ENCODE measurements at regions not wholly inside any gene's neighbourhood (a gene's known extent, or its start where the extent isn't known, plus 50 kb on each side); places are given as distances from the start of the nearest gene placed in this dataset.

- no peaks in the 10 kb centered on the region for H3K36me3 ChIP-seq
- no peaks in the 10 kb centered on the region for H3K27me3 ChIP-seq
- no peak for DNase-seq
- H3K9me3 ChIP-seq = no peaks in the 10 kb centered on the region
- no peak overlapping the region for H3K27ac ChIP-seq
- TF ChIP-seq, protein P1, sequence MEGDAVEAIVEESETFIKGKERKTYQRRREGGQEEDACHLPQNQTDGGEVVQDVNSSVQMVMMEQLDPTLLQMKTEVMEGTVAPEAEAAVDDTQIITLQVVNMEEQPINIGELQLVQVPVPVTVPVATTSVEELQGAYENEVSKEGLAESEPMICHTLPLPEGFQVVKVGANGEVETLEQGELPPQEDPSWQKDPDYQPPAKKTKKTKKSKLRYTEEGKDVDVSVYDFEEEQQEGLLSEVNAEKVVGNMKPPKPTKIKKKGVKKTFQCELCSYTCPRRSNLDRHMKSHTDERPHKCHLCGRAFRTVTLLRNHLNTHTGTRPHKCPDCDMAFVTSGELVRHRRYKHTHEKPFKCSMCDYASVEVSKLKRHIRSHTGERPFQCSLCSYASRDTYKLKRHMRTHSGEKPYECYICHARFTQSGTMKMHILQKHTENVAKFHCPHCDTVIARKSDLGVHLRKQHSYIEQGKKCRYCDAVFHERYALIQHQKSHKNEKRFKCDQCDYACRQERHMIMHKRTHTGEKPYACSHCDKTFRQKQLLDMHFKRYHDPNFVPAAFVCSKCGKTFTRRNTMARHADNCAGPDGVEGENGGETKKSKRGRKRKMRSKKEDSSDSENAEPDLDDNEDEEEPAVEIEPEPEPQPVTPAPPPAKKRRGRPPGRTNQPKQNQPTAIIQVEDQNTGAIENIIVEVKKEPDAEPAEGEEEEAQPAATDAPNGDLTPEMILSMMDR (IDR thresholded peaks at IDR 0.05) = no peak
- TF ChIP-seq POLR2A (IDR thresholded peaks at IDR 0.05) = no peak
- H3K4me3 ChIP-seq = no peak overlapping the region
- H3K4me1 ChIP-seq = no peaks in the 10 kb centered on the region
Measured at GRCh38 chr5:44900273-44900954, 91.7 kb downstream of the MRPS30 start.

- TF ChIP-seq, protein P1 (IDR thresholded peaks at IDR 0.05) = no peak
- TF ChIP-seq POLR2A (IDR thresholded peaks at IDR 0.05) = no peak
- H3K9me3 ChIP-seq = no peaks in the 10 kb centered on the region
- no peak for DNase-seq
- no peak overlapping the region for H3K27ac ChIP-seq
- H3K4me3 ChIP-seq = no peak overlapping the region
- H3K4me1 ChIP-seq = no peaks in the 10 kb centered on the region
- H3K36me3 ChIP-seq = no peaks in the 10 kb centered on the region
- H3K27me3 ChIP-seq = no peaks in the 10 kb centered on the region
Measured at GRCh38 chr5:44907396-44907795, 98.6 kb downstream of the MRPS30 start.

DNA sequence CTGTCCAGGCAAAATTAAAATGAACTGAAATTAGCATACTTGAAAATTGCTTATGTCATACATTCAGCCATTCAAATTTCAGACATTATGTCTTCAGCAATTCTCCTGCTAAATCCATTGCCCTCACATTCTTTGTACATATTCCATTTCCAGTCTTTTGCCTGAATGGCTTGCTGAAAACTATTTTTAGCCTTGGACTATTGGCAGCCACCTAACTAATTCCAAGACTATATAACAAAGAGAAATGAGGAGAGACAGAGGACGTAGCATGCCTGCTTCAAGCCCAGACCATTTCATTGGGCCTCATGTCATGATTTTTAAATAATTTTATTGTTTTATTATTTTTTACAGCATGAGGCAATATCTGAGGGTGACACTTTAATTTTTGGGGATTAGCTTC lies 100.3 kb downstream of the MRPS30 start:
- H3K9me3 ChIP-seq = no peaks in the 10 kb centered on the region

DNA sequence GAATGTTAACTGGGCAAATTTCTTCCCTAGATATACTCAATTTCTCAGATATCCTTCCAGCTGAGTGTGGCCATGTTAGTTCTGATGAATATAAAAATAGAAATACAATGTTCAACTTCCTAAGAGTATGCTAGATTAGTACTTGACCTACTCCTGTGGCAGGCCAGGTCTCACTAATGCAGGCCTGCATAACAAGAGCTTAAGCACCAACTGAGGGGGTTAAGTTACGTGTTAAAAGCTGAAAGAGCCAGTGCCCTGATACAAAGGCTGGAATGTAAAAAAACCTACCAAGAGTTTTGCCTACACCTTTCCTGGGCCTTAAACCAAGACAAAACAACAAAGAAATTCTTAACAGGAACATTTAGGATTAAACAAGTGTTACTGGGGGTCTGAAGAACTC lies 102.8 kb downstream of the MRPS30 start:
- H3K27me3 ChIP-seq = no peaks in the 10 kb centered on the region
- no peak for DNase-seq
- no peaks in the 10 kb centered on the region for H3K36me3 ChIP-seq
- TF ChIP-seq, protein P1 (IDR thresholded peaks at IDR 0.05) = no peak
- no peak for TF ChIP-seq POLR2A (IDR thresholded peaks at IDR 0.05)
- H3K27ac ChIP-seq = no peak overlapping the region
- no peaks in the 10 kb centered on the region for H3K4me1 ChIP-seq
- H3K4me3 ChIP-seq = no peak overlapping the region
- no peaks in the 10 kb centered on the region for H3K9me3 ChIP-seq

More for the DNA sequence above, 100.3 kb downstream of the MRPS30 start:
- DNase-seq = no peak
- no peaks in the 10 kb centered on the region for H3K36me3 ChIP-seq
- no peaks in the 10 kb centered on the region for H3K27me3 ChIP-seq
- no peak overlapping the region for H3K27ac ChIP-seq
- no peak overlapping the region for H3K4me3 ChIP-seq
- TF ChIP-seq POLR2A (IDR thresholded peaks at IDR 0.05) = no peak
- TF ChIP-seq, protein P1 (IDR thresholded peaks at IDR 0.05) = no peak
- no peaks in the 10 kb centered on the region for H3K4me1 ChIP-seq

GRCh38 chr5:44914221-44914620 lies 105.5 kb downstream of the MRPS30 start:
- H3K4me1 ChIP-seq = no peaks in the 10 kb centered on the region
- no peaks in the 10 kb centered on the region for H3K9me3 ChIP-seq
- H3K36me3 ChIP-seq = no peaks in the 10 kb centered on the region
- no peak overlapping the region for H3K4me3 ChIP-seq
- TF ChIP-seq, protein P1 (IDR thresholded peaks at IDR 0.05) = no peak
- TF ChIP-seq POLR2A (IDR thresholded peaks at IDR 0.05) = no peak
- no peak overlapping the region for H3K27ac ChIP-seq
- no peak for DNase-seq
- no peaks in the 10 kb centered on the region for H3K27me3 ChIP-seq

GRCh38 chr5:44919560-44919959 lies 110.8 kb downstream of the MRPS30 start:
- Histone ChIP-seq H3K9me3 (no peaks in the 10 kb centered on the region), H3K27me3 (no peaks in the 10 kb centered on the region), H3K4me1 (no peaks in the 10 kb centered on the region), H3K4me3 (no peak overlapping the region), H3K27ac (no peak overlapping the region), H3K36me3 (no peaks in the 10 kb centered on the region)
- TF ChIP-seq, protein P1 (IDR thresholded peaks at IDR 0.05) = no peak
- TF ChIP-seq POLR2A (IDR thresholded peaks at IDR 0.05) = no peak
- DNase-seq = no peak

Data from Peyer's patch (tissue), 4 donors.